ENCODE measurements at regions not wholly inside any gene's neighbourhood (a gene's known extent, or its start where the extent isn't known, plus 50 kb on each side); places are given as distances from the start of the nearest gene placed in this dataset.
A peak's percentile ranks its signal among the peaks of the same experiment; 100 is the strongest.

DNA sequence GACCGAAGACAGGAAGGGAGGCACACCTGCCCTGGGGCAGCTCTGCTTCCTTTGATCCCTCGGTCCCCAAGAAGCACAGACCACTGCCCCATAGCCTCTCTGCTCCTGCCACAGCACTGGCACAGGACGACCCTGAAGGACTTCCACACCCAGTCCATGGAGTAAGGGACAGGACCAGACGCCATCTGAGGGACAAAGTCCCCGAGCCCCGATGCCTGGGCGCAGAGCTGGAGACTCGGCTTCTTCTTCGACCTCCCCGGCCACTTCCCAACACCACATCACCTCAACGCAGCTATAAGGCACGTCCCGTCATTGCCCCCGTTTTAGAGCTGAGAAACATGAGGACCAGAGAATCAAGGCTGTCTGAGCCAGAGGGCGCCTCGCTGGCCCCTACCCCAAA lies 310.5 kb downstream of the BRD1 start:
- intact Hi-C loops (cut with DNase I): no loop called here
- H3K9me3 ChIP-seq: peaks cover 0 to under 1% of the 10 kb centered on the region in 2 donors
- DNase-seq (no peak), ATAC-seq (no peak)
- TF ChIP-seq, protein P1, sequence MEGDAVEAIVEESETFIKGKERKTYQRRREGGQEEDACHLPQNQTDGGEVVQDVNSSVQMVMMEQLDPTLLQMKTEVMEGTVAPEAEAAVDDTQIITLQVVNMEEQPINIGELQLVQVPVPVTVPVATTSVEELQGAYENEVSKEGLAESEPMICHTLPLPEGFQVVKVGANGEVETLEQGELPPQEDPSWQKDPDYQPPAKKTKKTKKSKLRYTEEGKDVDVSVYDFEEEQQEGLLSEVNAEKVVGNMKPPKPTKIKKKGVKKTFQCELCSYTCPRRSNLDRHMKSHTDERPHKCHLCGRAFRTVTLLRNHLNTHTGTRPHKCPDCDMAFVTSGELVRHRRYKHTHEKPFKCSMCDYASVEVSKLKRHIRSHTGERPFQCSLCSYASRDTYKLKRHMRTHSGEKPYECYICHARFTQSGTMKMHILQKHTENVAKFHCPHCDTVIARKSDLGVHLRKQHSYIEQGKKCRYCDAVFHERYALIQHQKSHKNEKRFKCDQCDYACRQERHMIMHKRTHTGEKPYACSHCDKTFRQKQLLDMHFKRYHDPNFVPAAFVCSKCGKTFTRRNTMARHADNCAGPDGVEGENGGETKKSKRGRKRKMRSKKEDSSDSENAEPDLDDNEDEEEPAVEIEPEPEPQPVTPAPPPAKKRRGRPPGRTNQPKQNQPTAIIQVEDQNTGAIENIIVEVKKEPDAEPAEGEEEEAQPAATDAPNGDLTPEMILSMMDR (IDR thresholded peaks at IDR 0.05): no peak
- H3K4me3 ChIP-seq: no peak overlapping the region
- H3K4me1 ChIP-seq: no peaks in the 10 kb centered on the region
- no peaks in the 10 kb centered on the region for H3K36me3 ChIP-seq
- no peak overlapping the region for H3K27ac ChIP-seq
- H3K27me3 ChIP-seq: peaks cover 0 to 16% of the 10 kb centered on the region in 2 donors

- no peak overlapping the region for H3K4me3 ChIP-seq
- ATAC-seq: no peak
- TF ChIP-seq, protein P1 (IDR thresholded peaks at IDR 0.05): no peak
- intact Hi-C loops (cut with DNase I): no loop called here
- no peaks in the 10 kb centered on the region for H3K4me1 ChIP-seq
- no peak overlapping the region for H3K27ac ChIP-seq
- DNase-seq: peak in 1 of 4 donors; percentile 42
- H3K27me3 ChIP-seq: peaks cover 0 to 12% of the 10 kb centered on the region in 2 donors
- no peaks in the 10 kb centered on the region for H3K36me3 ChIP-seq
- peaks cover 0 to 11% of the 10 kb centered on the region in 2 donors for H3K9me3 ChIP-seq
Measured at GRCh38 chr22:49515475-49515874, 312.2 kb downstream of the BRD1 start.

- Histone ChIP-seq H3K27ac (no peak overlapping the region), H3K4me1 (no peaks in the 10 kb centered on the region), H3K27me3 (peaks cover 0 to 12% of the 10 kb centered on the region in 2 donors), H3K36me3 (no peaks in the 10 kb centered on the region), H3K4me3 (no peak overlapping the region), H3K9me3 (peaks cover 0 to 12% of the 10 kb centered on the region in 2 donors)
- TF ChIP-seq, protein P1 (IDR thresholded peaks at IDR 0.05): no peak
- intact Hi-C loops (cut with DNase I): no loop called here
- ATAC-seq (no peak), DNase-seq (no peak)
Measured at GRCh38 chr22:49514641-49515040, 313.0 kb downstream of the BRD1 start.

GRCh38 chr22:49514211-49514610 lies 313.5 kb downstream of the BRD1 start:
- Histone ChIP-seq H3K27me3 (peaks cover 0 to 12% of the 10 kb centered on the region in 2 donors), H3K4me1 (no peaks in the 10 kb centered on the region), H3K27ac (no peak overlapping the region), H3K4me3 (no peak overlapping the region), H3K9me3 (peaks cover 0 to 12% of the 10 kb centered on the region in 2 donors), H3K36me3 (no peaks in the 10 kb centered on the region)
- ATAC-seq: no peak
- intact Hi-C loops (cut with DNase I): no loop called here
- DNase-seq: no peak
- TF ChIP-seq, protein P1 (IDR thresholded peaks at IDR 0.05): no peak

DNA sequence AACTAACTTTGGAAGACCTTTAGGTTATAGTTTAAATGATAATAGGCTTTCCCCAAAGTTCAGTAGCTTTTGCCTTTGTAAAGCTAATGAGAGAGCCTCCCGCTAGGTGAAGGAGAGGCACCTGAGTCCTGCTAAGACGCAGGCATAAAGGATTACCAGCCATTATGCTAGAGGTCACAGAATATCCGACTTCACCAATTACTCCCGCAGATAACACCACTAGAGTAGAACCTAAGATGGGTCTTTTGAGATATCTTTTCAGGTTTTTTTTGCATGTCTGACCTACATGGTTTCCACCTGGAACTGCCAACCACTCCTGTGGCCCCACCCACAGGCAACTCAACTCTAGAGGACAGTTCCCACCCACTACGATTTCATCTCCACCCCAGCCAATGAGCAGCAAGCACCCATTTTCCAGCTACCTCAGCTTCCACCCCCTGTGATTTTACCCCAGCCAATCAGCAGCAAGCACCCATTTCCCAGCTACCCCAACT lies 314.3 kb downstream of the BRD1 start:
- H3K27ac ChIP-seq: no peak overlapping the region
- H3K9me3 ChIP-seq: peaks cover 0 to 12% of the 10 kb centered on the region in 2 donors
- DNase-seq: no peak
- H3K27me3 ChIP-seq: peaks cover 0 to 7% of the 10 kb centered on the region in 2 donors
- TF ChIP-seq, protein P1 (IDR thresholded peaks at IDR 0.05): no peak
- intact Hi-C loops (cut with DNase I): no loop called here
- no peaks in the 10 kb centered on the region for H3K4me1 ChIP-seq
- no peak overlapping the region for H3K4me3 ChIP-seq
- ATAC-seq: no peak
- H3K36me3 ChIP-seq: no peaks in the 10 kb centered on the region

Measured in left lung (tissue), 4 donors.